Chondrocyte (in vitro differentiated cells): ENCODE measurements at regions not wholly inside any gene's neighbourhood (a gene's known extent, or its start where the extent isn't known, plus 50 kb on each side); places are given as distances from the start of the nearest gene placed in this dataset.

Source experiments
- DNase-seq: peaks from one replicate; pipeline ENCODE4 v3.0.0; 2021; ENCODE audit warnings: mixed read lengths, low spot score
- H3K27ac Mint-ChIP-seq: one replicate; pipeline ENCODE4 v1.8.0; 2021; ENCODE audit warnings: mild to moderate bottlenecking, moderate library complexity, mixed read lengths; ENCODE audit not compliant: unreplicated experiment
- H3K27me3 Mint-ChIP-seq: 2 replicates; pipeline ENCODE4 v1.8.0; 2021; ENCODE audit warnings: low read depth, mixed read lengths
- H3K36me3 Mint-ChIP-seq: 2 replicates; pipeline ENCODE4 v1.8.0; 2021; ENCODE audit warnings: low read depth, mixed read lengths
- H3K4me1 Mint-ChIP-seq: 2 replicates; pipeline ENCODE4 v1.8.0; 2021; ENCODE audit warnings: low read depth, mild to moderate bottlenecking, mixed read lengths
- H3K4me3 Mint-ChIP-seq: one replicate; pipeline ENCODE4 v1.8.0; 2021; ENCODE audit warnings: mild to moderate bottlenecking, moderate library complexity, mixed read lengths; ENCODE audit not compliant: unreplicated experiment
- H3K9me3 Mint-ChIP-seq: 2 replicates; pipeline ENCODE4 v1.8.0; 2021; ENCODE audit warnings: low read depth, mixed read lengths
- CTCF ChIP-seq: fragments of 200-600 bp; sonication (generic); IDR thresholded peaks from 2 replicates; pipeline ENCODE4 v1.5.0; 2021; ENCODE audit warnings: antibody characterized with exemption, mild to moderate bottlenecking, moderate library complexity

GRCh38 chr16:31693733-31694132, 166.0 kb downstream of the AHSP start:
- no peak for DNase-seq
- H3K9me3 Mint-ChIP-seq = no peaks in the 10 kb centered on the region
- no peak overlapping the region for H3K4me3 Mint-ChIP-seq
- H3K27me3 Mint-ChIP-seq = peaks cover 17% of the 10 kb centered on the region
- H3K4me1 Mint-ChIP-seq = no peaks in the 10 kb centered on the region
- no peaks in the 10 kb centered on the region for H3K36me3 Mint-ChIP-seq
- H3K27ac Mint-ChIP-seq = no peak overlapping the region
- no peak for TF ChIP-seq CTCF

GRCh38 chr16:31694461-31694860, 166.8 kb downstream of the AHSP start:
- DNase-seq = no peak
- no peak overlapping the region for H3K27ac Mint-ChIP-seq
- no peak for TF ChIP-seq CTCF
- no peaks in the 10 kb centered on the region for H3K36me3 Mint-ChIP-seq
- H3K27me3 Mint-ChIP-seq = peaks cover 17% of the 10 kb centered on the region
- H3K4me3 Mint-ChIP-seq = no peak overlapping the region
- H3K4me1 Mint-ChIP-seq = no peaks in the 10 kb centered on the region
- H3K9me3 Mint-ChIP-seq = no peaks in the 10 kb centered on the region

- no peak overlapping the region for H3K4me3 Mint-ChIP-seq
- no peaks in the 10 kb centered on the region for H3K4me1 Mint-ChIP-seq
- H3K36me3 Mint-ChIP-seq = no peaks in the 10 kb centered on the region
- DNase-seq = no peak
- TF ChIP-seq CTCF = no peak
- H3K27me3 Mint-ChIP-seq = peaks cover 15% of the 10 kb centered on the region
- no peak overlapping the region for H3K27ac Mint-ChIP-seq
- no peaks in the 10 kb centered on the region for H3K9me3 Mint-ChIP-seq
Measured at GRCh38 chr16:31695667-31696066, 168.0 kb downstream of the AHSP start.

GRCh38 chr16:31696968-31697743, 169.5 kb downstream of the AHSP start:
- Mint-ChIP-seq H3K27me3 (peaks cover 13% of the 10 kb centered on the region), H3K36me3 (no peaks in the 10 kb centered on the region), H3K27ac (no peak overlapping the region), H3K9me3 (no peaks in the 10 kb centered on the region), H3K4me3 (no peak overlapping the region), H3K4me1 (peaks cover 10% of the 10 kb centered on the region)
- DNase-seq = no peak
- peak; percentile 78 for TF ChIP-seq CTCF

GRCh38 chr16:31697744-31698125, 170.0 kb downstream of the AHSP start:
- no peak for TF ChIP-seq CTCF
- Mint-ChIP-seq H3K9me3 (no peaks in the 10 kb centered on the region), H3K4me1 (peaks cover 10% of the 10 kb centered on the region), H3K36me3 (peaks cover 3% of the 10 kb centered on the region), H3K27me3 (peaks cover 13% of the 10 kb centered on the region), H3K4me3 (no peak overlapping the region), H3K27ac (no peak overlapping the region)
- no peak for DNase-seq
